HUES64 (cell line): ENCODE measurements at regions not wholly inside any gene's neighbourhood (a gene's known extent, or its start where the extent isn't known, plus 50 kb on each side); places are given as distances from the start of the nearest gene placed in this dataset.
A peak's percentile ranks its signal among the peaks of the same experiment; 100 is the strongest.

ENCODE experiments used
- H3K27ac ChIP-seq: 2 replicates; pipeline ENCODE4 v1.7.0; 2013; ENCODE audit warnings: low read depth, low read length, inconsistent platforms
- H3K27me3 ChIP-seq: 2 replicates; pipeline ENCODE4 v1.6.1; 2013; ENCODE audit warnings: mild to moderate bottlenecking, low read length; ENCODE audit not compliant: insufficient read depth
- H3K36me3 ChIP-seq: 2 replicates; pipeline ENCODE4 v1.6.1; 2013; ENCODE audit warnings: mild to moderate bottlenecking, low read length; ENCODE audit not compliant: insufficient read depth
- H3K4me1 ChIP-seq: 2 replicates; pipeline ENCODE4 v1.6.1; 2013; ENCODE audit warnings: mild to moderate bottlenecking, low read length, moderate library complexity; ENCODE audit not compliant: insufficient read depth
- H3K4me3 ChIP-seq: 2 replicates; pipeline ENCODE4 v1.5.1; 2013; ENCODE audit warnings: mild to moderate bottlenecking, low read length, moderate library complexity
- H3K9ac ChIP-seq: 2 replicates; pipeline ENCODE4 v1.6.1; 2013; ENCODE audit warnings: mild to moderate bottlenecking, low read depth, low read length
- H3K9me3 ChIP-seq: 2 replicates; pipeline ENCODE4 v1.6.1; 2013; ENCODE audit warnings: low read depth, low read length; ENCODE audit not compliant: insufficient read depth
- WGBS: fragments of 150-250, 120-280 bp; methylation state at CpG from one replicate; pipeline ENCODE4 v1.1.7; 2013; ENCODE audit warnings: missing lambda C conversion rate; 5-methylcytosine and 5-hydroxymethylcytosine counted together

GRCh38 chr22:44627521-44628139 lies 74.4 kb upstream of the PRR5 start:
- no peak overlapping the region for H3K4me3 ChIP-seq
- H3K9ac ChIP-seq: no peak overlapping the region
- H3K27ac ChIP-seq: no peak overlapping the region
- H3K4me1 ChIP-seq: no peaks in the 10 kb centered on the region
- H3K27me3 ChIP-seq: peaks cover 73% of the 10 kb centered on the region
- no peaks in the 10 kb centered on the region for H3K36me3 ChIP-seq
- 58% methylated on average over 19 of the region's 19 CpGs for WGBS
- H3K9me3 ChIP-seq: no peaks in the 10 kb centered on the region

- Histone ChIP-seq H3K9ac (no peak overlapping the region), H3K36me3 (no peaks in the 10 kb centered on the region), H3K4me3 (no peak overlapping the region), H3K27ac (no peak overlapping the region), H3K4me1 (no peaks in the 10 kb centered on the region), H3K9me3 (no peaks in the 10 kb centered on the region), H3K27me3 (peaks cover 72% of the 10 kb centered on the region)
- WGBS: 5% methylated on average over 16 of the region's 16 CpGs
These were observed 75.9 kb upstream of the PRR5 start for GRCh38 chr22:44625981-44626687.

- Histone ChIP-seq H3K9me3 (no peaks in the 10 kb centered on the region), H3K4me1 (no peaks in the 10 kb centered on the region), H3K9ac (no peak overlapping the region), H3K27ac (no peak overlapping the region), H3K36me3 (no peaks in the 10 kb centered on the region), H3K4me3 (no peak overlapping the region), H3K27me3 (peaks cover 67% of the 10 kb centered on the region)
- 88% methylated on average over 7 of the region's 7 CpGs for WGBS
These were observed 76.6 kb upstream of the PRR5 start for GRCh38 chr22:44625421-44625760.

- Histone ChIP-seq H3K27ac (no peak overlapping the region), H3K4me3 (no peak overlapping the region), H3K27me3 (peaks cover 62% of the 10 kb centered on the region), H3K9me3 (no peaks in the 10 kb centered on the region), H3K4me1 (no peaks in the 10 kb centered on the region), H3K9ac (no peak overlapping the region), H3K36me3 (no peaks in the 10 kb centered on the region)
- WGBS: 86% methylated on average over 27 of the region's 27 CpGs
These were observed 77.1 kb upstream of the PRR5 start for GRCh38 chr22:44624689-44625420.

GRCh38 chr22:44623771-44624510 lies 78.1 kb upstream of the PRR5 start:
- Histone ChIP-seq H3K36me3 (no peaks in the 10 kb centered on the region), H3K27me3 (peaks cover 54% of the 10 kb centered on the region), H3K4me1 (no peaks in the 10 kb centered on the region), H3K4me3 (no peak overlapping the region), H3K27ac (no peak overlapping the region), H3K9ac (no peak overlapping the region), H3K9me3 (no peaks in the 10 kb centered on the region)
- WGBS: 50% methylated on average over 24 of the region's 24 CpGs

GRCh38 chr22:44622679-44623078 lies 79.3 kb upstream of the PRR5 start:
- Histone ChIP-seq H3K36me3 (no peaks in the 10 kb centered on the region), H3K27ac (no peak overlapping the region), H3K9ac (no peak overlapping the region), H3K4me1 (no peaks in the 10 kb centered on the region), H3K27me3 (peaks cover 42% of the 10 kb centered on the region), H3K9me3 (no peaks in the 10 kb centered on the region), H3K4me3 (no peak overlapping the region)
- WGBS: 91% methylated on average over 11 of the region's 11 CpGs

- 56% methylated on average over 7 of the region's 8 CpGs for WGBS
These were observed 79.9 kb upstream of the PRR5 start for GRCh38 chr22:44622147-44622427.

GRCh38 chr22:44621401-44622146 lies 80.4 kb upstream of the PRR5 start:
- H3K4me1 ChIP-seq: no peaks in the 10 kb centered on the region
- H3K27me3 ChIP-seq: peaks cover 31% of the 10 kb centered on the region
- H3K4me3 ChIP-seq: no peak overlapping the region
- no peak overlapping the region for H3K9ac ChIP-seq
- H3K27ac ChIP-seq: no peak overlapping the region
- H3K36me3 ChIP-seq: no peaks in the 10 kb centered on the region
- H3K9me3 ChIP-seq: no peaks in the 10 kb centered on the region
- 87% methylated on average over 18 of the region's 21 CpGs for WGBS

More at GRCh38 chr22:44622147-44622427, 79.9 kb upstream of the PRR5 start:
- no peaks in the 10 kb centered on the region for H3K9me3 ChIP-seq
- H3K27ac ChIP-seq: no peak overlapping the region
- H3K4me3 ChIP-seq: no peak overlapping the region
- H3K4me1 ChIP-seq: no peaks in the 10 kb centered on the region
- H3K27me3 ChIP-seq: peaks cover 36% of the 10 kb centered on the region
- no peak overlapping the region for H3K9ac ChIP-seq
- no peaks in the 10 kb centered on the region for H3K36me3 ChIP-seq

GRCh38 chr22:44620841-44621257 lies 81.2 kb upstream of the PRR5 start:
- Histone ChIP-seq H3K27me3 (peaks cover 25% of the 10 kb centered on the region), H3K9ac (no peak overlapping the region), H3K36me3 (no peaks in the 10 kb centered on the region), H3K9me3 (no peaks in the 10 kb centered on the region), H3K4me1 (no peaks in the 10 kb centered on the region), H3K27ac (no peak overlapping the region), H3K4me3 (no peak overlapping the region)
- WGBS: 75% methylated on average over 13 of the region's 13 CpGs

- no peaks in the 10 kb centered on the region for H3K4me1 ChIP-seq
- H3K9ac ChIP-seq: no peak overlapping the region
These were observed 81.7 kb upstream of the PRR5 start for GRCh38 chr22:44620129-44620840.

More at GRCh38 chr22:44620129-44620840, 81.7 kb upstream of the PRR5 start:
- H3K27ac ChIP-seq: no peak overlapping the region
- H3K9me3 ChIP-seq: no peaks in the 10 kb centered on the region
- no peaks in the 10 kb centered on the region for H3K36me3 ChIP-seq
- H3K27me3 ChIP-seq: peaks cover 19% of the 10 kb centered on the region
- WGBS: 27% methylated on average over 48 of the region's 48 CpGs
- H3K4me3 ChIP-seq: peak overlapping the region; percentile 35
